K562 (cell line): ENCODE measurements at regions not wholly inside any gene's neighbourhood (a gene's known extent, or its start where the extent isn't known, plus 50 kb on each side); places are given as distances from the start of the nearest gene placed in this dataset.

Source experiments
- ATAC-seq: fragments of 200-7000 bp; cut with Tn5 transposase; 3 replicates; pipeline ENCODE4 v1.9.1; 2020; ENCODE audit warnings: moderate library complexity
- BruUV-seq: library from RNA; stranded (reverse); fragments of 400-500 nt; replicated peaks from 2 replicates; lab custom pipeline; 2021; lab: Mats Ljungman, UMichigan
- CTCF ChIA-PET: fragments of 300-600 bp; formaldehyde crosslinking; extraction: SDS; loops from one replicate; lab custom pipeline; 2021; ENCODE audit warnings: low intra/inter-chr PET ratio; lab: Yijun Ruan, JAX
- POLR2A ChIA-PET: fragments of 300-600, 350-650 bp; sonication (Branson Sonifier 250); formaldehyde crosslinking; extraction: SDS; loops from one replicate; lab custom pipeline; 2021; ENCODE audit warnings: antibody characterized with exemption, inconsistent platforms; lab: Yijun Ruan, JAX
- DNase-seq, 4 experiments: peaks; one replicate each; pipeline versions ENCODE4 v3.0.0 to v3.0.0-alpha.2; 2011 to 2018; ENCODE audit warnings: low spot score in 3 of 4, mixed read lengths in 3 of 4; ENCODE audit errors: extremely low read depth in 1 of 4
- FAIRE-seq: peaks from 2 replicates; lab custom pipeline; 2011; peaks lifted over from hg19 to GRCh38; lab: Jason Lieb, UNC
- H2AFZ ChIP-seq: 2 replicates; pipeline ENCODE4 v1.6.0; 2011; ENCODE audit warnings: low read depth, low read length, control low read depth, inconsistent platforms
- H3K27ac ChIP-seq: fragments of 200-600 bp; 3 replicates; pipeline ENCODE4 v1.8.0; 2011; ENCODE audit warnings: low read depth, mild to moderate bottlenecking, control low read depth, inconsistent platforms, low read length, moderate library complexity, mixed read lengths; ENCODE audit errors: extremely low read depth
- H3K27me3 ChIP-seq, 2 experiments: fragments of 300-600 bp in 1 of 2; 2 replicates in 1 of 2; 3 replicates in 1 of 2; pipeline versions ENCODE4 v1.6.0 to v1.8.0; 2011; ENCODE audit warnings: inconsistent platforms in 2 of 2, low read length in 2 of 2, mild to moderate bottlenecking in 1 of 2, mixed read lengths in 1 of 2, moderate library complexity in 1 of 2; ENCODE audit not compliant: control insufficient read depth in 2 of 2, insufficient read depth in 2 of 2
- H3K36me3 ChIP-seq: fragments of 300-600 bp; 3 replicates; pipeline ENCODE4 v1.8.0; 2011; ENCODE audit warnings: mild to moderate bottlenecking, low read length, inconsistent platforms; ENCODE audit not compliant: control insufficient read depth, insufficient read depth
- H3K4me1 ChIP-seq, 2 experiments: fragments of 200-600 bp in 1 of 2; replicated peaks in 1 of 2; 2 replicates in 1 of 2; 3 replicates in 1 of 2; pipeline versions ENCODE4 v1.5.1 to v1.8.0; 2011; ENCODE audit warnings: inconsistent platforms in 2 of 2, low read length in 2 of 2, mild to moderate bottlenecking in 1 of 2, mixed read lengths in 1 of 2, moderate library complexity in 1 of 2; ENCODE audit not compliant: control insufficient read depth in 2 of 2, insufficient read depth in 2 of 2
- H3K4me2 ChIP-seq: 2 replicates; pipeline ENCODE4 v1.6.1; 2011; ENCODE audit warnings: low read length, control low read depth, inconsistent platforms, mixed read lengths; ENCODE audit not compliant: insufficient read depth
- H3K4me3 ChIP-seq: fragments of 200-600 bp; sonication (generic), shearing (Covaris generic); 2 replicates; pipeline ENCODE4 v1.5.1; 2016; ENCODE audit warnings: control low read depth, inconsistent platforms
- H3K79me2 ChIP-seq: fragments of 200-600 bp; 3 replicates; pipeline ENCODE4 v1.8.0; 2011; ENCODE audit warnings: low read length, inconsistent platforms; ENCODE audit not compliant: control insufficient read depth, insufficient read depth
- H3K9ac ChIP-seq, 2 experiments: 2 replicates each; pipeline versions ENCODE4 v1.6.0 to v1.6.1; 2011; ENCODE audit warnings: low read depth in 2 of 2, low read length in 2 of 2, control low read depth in 1 of 2, inconsistent platforms in 1 of 2, mild to moderate bottlenecking in 1 of 2, mixed read lengths in 1 of 2; ENCODE audit not compliant: insufficient read depth in 1 of 2
- H3K9me1 ChIP-seq: one replicate; pipeline ENCODE4 v1.6.0; 2011; ENCODE audit warnings: inconsistent platforms, mild to moderate bottlenecking, low read length, moderate library complexity; ENCODE audit not compliant: control insufficient read depth, insufficient read depth
- H3K9me3 ChIP-seq: replicated peaks from 2 replicates; pipeline ENCODE4 v1.5.1; 2011; ENCODE audit warnings: low read depth, low read length, inconsistent platforms; ENCODE audit not compliant: control insufficient read depth, insufficient read depth
- H4K20me1 ChIP-seq: replicated peaks from 2 replicates; pipeline ENCODE4 v1.6.1; 2011; ENCODE audit warnings: low read length, inconsistent platforms, mixed read lengths; ENCODE audit not compliant: control insufficient read depth, insufficient read depth
- SFPQ ChIP-seq: fragments of 200-400 bp; formaldehyde crosslinking; IDR thresholded peaks from 2 replicates; pipeline ENCODE4 v1.6.1; 2017; ENCODE audit warnings: mild to moderate bottlenecking, low read depth, low read length, moderate library complexity
- TOE1 ChIP-seq, 2 experiments: fragments of 450-650 bp in 1 of 2; sonication (generic) in 1 of 2; formaldehyde crosslinking in 1 of 2; IDR thresholded peaks; 2 replicates each; pipeline versions ENCODE4 v1.7.1 to v1.8.0; 2016 to 2022; ENCODE audit warnings: borderline replicate concordance in 2 of 2, mild to moderate bottlenecking in 2 of 2, antibody characterized with exemption in 1 of 2, inconsistent platforms in 1 of 2, low read depth in 1 of 2, missing genetic modification reagents in 1 of 2, moderate library complexity in 1 of 2
- ZNF121 ChIP-seq: sonication (generic); formaldehyde crosslinking; conservative IDR thresholded peaks from 2 replicates; pipeline ENCODE4 v1.8.0; 2022; ENCODE audit warnings: missing genetic modification reagents
- WGBS: fragments of 100-300 bp; shearing (Covaris generic); methylation state at CpG from one replicate; pipeline ENCODE4 v1.1.6; 2016; ENCODE audit warnings: low coverage, mixed read lengths; ENCODE audit not compliant: insufficient coverage; ENCODE audit errors: missing lambda C conversion rate; 5-methylcytosine and 5-hydroxymethylcytosine counted together
- in situ Hi-C: fragments of 300-500 bp; cut with MboI; formaldehyde crosslinking; loops from 4 replicates; pipeline ENCODE4 v1.15.0; 2018; ENCODE audit warnings: inconsistent platforms, mixed read lengths
- intact Hi-C: fragments of 100-400 bp; cut with micrococcal nuclease; formaldehyde crosslinking; loops from 2 replicates; pipeline ENCODE4 v1.14.2; 2022

GRCh38 chr2:240329116-240329665, 106.3 kb upstream of the GPC1 start:
- DNase-seq (no peak), ATAC-seq (no peak), FAIRE-seq (no peak)
- ChIA-PET CTCF (no interaction called here), POLR2A (no interaction called here)
- Histone ChIP-seq H3K4me1 (no peaks in the 10 kb centered on the region), H3K9me3 (no peaks in the 10 kb centered on the region), H3K9ac (no peak overlapping the region), H3K9me1 (no peaks in the 10 kb centered on the region), H3K4me3 (no peak overlapping the region), H4K20me1 (no peaks in the 10 kb centered on the region), H3K27ac (no peak overlapping the region), H2AFZ (no peak overlapping the region), H3K79me2 (no peaks in the 10 kb centered on the region), H3K4me2 (no peak overlapping the region), H3K36me3 (no peaks in the 10 kb centered on the region), H3K27me3 (peaks cover 3 to 36% of the 10 kb centered on the region in 2 experiments; a peak in 3 of 5 replicates)
- BruUV-seq, result no TSS peak
- WGBS, result 3% methylated on average over 6 of the region's 10 CpGs
- in situ Hi-C loops, result no loop called here
- intact Hi-C loops, result no loop called here
- TF ChIP-seq ZNF121 (CRISPR knock-in tag) (no peak), SFPQ (no peak), TOE1 (IDR thresholded peaks at IDR 0.05; ENCODE audit: borderline replicate concordance) (no peak), TOE1 (CRISPR knock-in tag; IDR thresholded peaks at IDR 0.05; ENCODE audit: borderline replicate concordance, low read depth) (no peak)
